GM23248 (cell line): ENCODE measurements at regions not wholly inside any gene's neighbourhood (a gene's known extent, or its start where the extent isn't known, plus 50 kb on each side); places are given as distances from the start of the nearest gene placed in this dataset.

Source experiments
- EZH2 ChIP-seq: fragments of 200-600 bp; sonication (generic); IDR thresholded peaks from 2 replicates; pipeline ENCODE4 v1.6.1; 2018; ENCODE audit warnings: antibody characterized with exemption, mild to moderate bottlenecking; ENCODE audit not compliant: insufficient read depth, poor library complexity, severe bottlenecking
- EZH2phosphoT487 ChIP-seq: fragments of 200-600 bp; sonication (generic); IDR thresholded peaks from 2 replicates; pipeline ENCODE4 v1.6.1; 2018; ENCODE audit warnings: antibody characterized with exemption, moderate library complexity, mild to moderate bottlenecking, low read depth; ENCODE audit not compliant: insufficient read depth

GRCh38 chr14:89504602-89505313, 87.7 kb upstream of the FOXN3 start:
- no peak for TF ChIP-seq EZH2phosphoT487
- TF ChIP-seq EZH2: no peak
